CD14-positive monocyte (primary cell): ENCODE measurements at regions not wholly inside any gene's neighbourhood (a gene's known extent, or its start where the extent isn't known, plus 50 kb on each side); places are given as distances from the start of the nearest gene placed in this dataset.

ENCODE experiments used
- DNase-seq, 3 donors: peaks; one replicate each; pipeline ENCODE4 v3.0.0-alpha.2; 2011 to 2022
- H2AFZ ChIP-seq: 2 replicates; pipeline ENCODE4 v1.6.0; 2012; ENCODE audit warnings: mild to moderate bottlenecking, low read depth, low read length, inconsistent platforms; ENCODE audit not compliant: insufficient read depth, poor library complexity, severe bottlenecking
- H3K27ac ChIP-seq, 2 donors: 1 replicate in 1 of 2; 2 replicates in 1 of 2; pipeline ENCODE4 v1.5.1; 2012 to 2013; ENCODE audit warnings: low read length in 2 of 2, control low read depth in 1 of 2, inconsistent platforms in 1 of 2, low read depth in 1 of 2, mild to moderate bottlenecking in 1 of 2
- H3K27me3 ChIP-seq, 2 donors: one replicate each; pipeline versions ENCODE4 v1.6.0 to v1.6.1; 2011 to 2013; ENCODE audit warnings: low read length in 2 of 2; ENCODE audit not compliant: control insufficient read depth in 2 of 2, insufficient read depth in 2 of 2
- H3K36me3 ChIP-seq, 2 donors: replicated peaks in 1 of 2; 1 replicate in 1 of 2; 2 replicates in 1 of 2; pipeline versions ENCODE4 v1.5.1 to v1.6.1; 2012 to 2013; ENCODE audit warnings: low read length in 2 of 2, control low read depth in 1 of 2, inconsistent platforms in 1 of 2, mild to moderate bottlenecking in 1 of 2; ENCODE audit not compliant: insufficient read depth in 2 of 2, control insufficient read depth in 1 of 2
- H3K4me1 ChIP-seq, 2 donors: 1 replicate in 1 of 2; 2 replicates in 1 of 2; pipeline versions ENCODE4 v1.5.1 to v1.6.1; 2012 to 2013; ENCODE audit warnings: low read length in 2 of 2, control low read depth in 1 of 2, inconsistent platforms in 1 of 2, mild to moderate bottlenecking in 1 of 2, moderate library complexity in 1 of 2; ENCODE audit not compliant: insufficient read depth in 2 of 2, control insufficient read depth in 1 of 2
- H3K4me2 ChIP-seq: replicated peaks from 2 replicates; pipeline ENCODE3; 2012; ENCODE audit warnings: low read length, moderate library complexity, mild to moderate bottlenecking; ENCODE audit not compliant: poor library complexity, severe bottlenecking; ENCODE audit errors: extremely low read depth
- H3K4me3 ChIP-seq, 3 experiments: fragments of 200-600 bp in 1 of 3; sonication (generic) in 1 of 3; replicated peaks in 1 of 3; 1 replicate in 2 of 3; 2 replicates in 1 of 3; pipeline ENCODE4 v1.5.1; 2011 to 2013; ENCODE audit warnings: low read length in 3 of 3, mild to moderate bottlenecking in 3 of 3, control low read depth in 2 of 3, low read depth in 2 of 3, inconsistent platforms in 1 of 3, moderate library complexity in 1 of 3
- H3K79me2 ChIP-seq: 2 replicates; pipeline ENCODE4 v1.6.0; 2012; ENCODE audit warnings: mild to moderate bottlenecking, control low read depth, inconsistent platforms, low read length, moderate library complexity; ENCODE audit not compliant: insufficient read depth
- H3K9ac ChIP-seq: 2 replicates; pipeline ENCODE4 v1.6.0; 2017; ENCODE audit warnings: low read length, mild to moderate bottlenecking; ENCODE audit not compliant: insufficient read depth, poor library complexity, severe bottlenecking
- H3K9me3 ChIP-seq, 2 donors: replicated peaks in 1 of 2; 1 replicate in 1 of 2; 2 replicates in 1 of 2; pipeline versions ENCODE4 v1.5.1 to v1.6.1; 2012 to 2013; ENCODE audit warnings: low read length in 2 of 2, control low read depth in 1 of 2; ENCODE audit not compliant: control insufficient read depth in 1 of 2, insufficient read depth in 1 of 2
- H4K20me1 ChIP-seq: 2 replicates; pipeline ENCODE4 v1.6.0; 2012; ENCODE audit warnings: mild to moderate bottlenecking, low read length, control low read depth, moderate library complexity; ENCODE audit not compliant: insufficient read depth
- H3K27ac Mint-ChIP-seq, 7 donors: one replicate each; pipeline ENCODE4 v1.8.0; 2020; ENCODE audit warnings: mild to moderate bottlenecking in 7 of 7, mixed read lengths in 7 of 7, moderate library complexity in 6 of 7, inconsistent platforms in 2 of 7
- H3K27me3 Mint-ChIP-seq, 3 donors: one replicate each; pipeline ENCODE4 v1.8.0; 2021 to 2022; ENCODE audit warnings: low read depth in 3 of 3, mild to moderate bottlenecking in 3 of 3, mixed read lengths in 3 of 3, moderate library complexity in 3 of 3, inconsistent platforms in 1 of 3
- H3K36me3 Mint-ChIP-seq, 2 donors: one replicate each; pipeline ENCODE4 v1.8.0; 2020; ENCODE audit warnings: mixed read lengths in 2 of 2, inconsistent platforms in 1 of 2, mild to moderate bottlenecking in 1 of 2
- H3K4me1 Mint-ChIP-seq: one replicate; pipeline ENCODE4 v1.8.0; 2020; ENCODE audit warnings: mild to moderate bottlenecking, mixed read lengths
- H3K4me3 Mint-ChIP-seq, 2 donors: one replicate each; pipeline ENCODE4 v1.8.0; 2020; ENCODE audit warnings: mild to moderate bottlenecking in 2 of 2, mixed read lengths in 2 of 2, moderate library complexity in 1 of 2
- H3K9me3 Mint-ChIP-seq, 7 donors: one replicate each; pipeline ENCODE4 v1.8.0; 2020 to 2022; ENCODE audit warnings: mixed read lengths in 7 of 7, mild to moderate bottlenecking in 6 of 7, moderate library complexity in 6 of 7, inconsistent platforms in 2 of 7
- WGBS: methylation state at CpG from one replicate; pipeline ENCODE4 v1.1.5; 2013; ENCODE audit warnings: missing lambda C conversion rate; ENCODE audit not compliant: insufficient coverage; 5-methylcytosine and 5-hydroxymethylcytosine counted together
- intact Hi-C, 2 donors: fragments of 100-400 bp; cut with micrococcal nuclease; formaldehyde crosslinking; loops; one replicate each; pipeline versions ENCODE4 v1.15.0 to v1.15.1; 2023
- TF ChIP-seq, protein P1 (sequence below): fragments of 200-600 bp; IDR thresholded peaks from one replicate; pipeline ENCODE4 v1.8.0; 2022; ENCODE audit warnings: antibody characterized with exemption, mild to moderate bottlenecking

DNA sequence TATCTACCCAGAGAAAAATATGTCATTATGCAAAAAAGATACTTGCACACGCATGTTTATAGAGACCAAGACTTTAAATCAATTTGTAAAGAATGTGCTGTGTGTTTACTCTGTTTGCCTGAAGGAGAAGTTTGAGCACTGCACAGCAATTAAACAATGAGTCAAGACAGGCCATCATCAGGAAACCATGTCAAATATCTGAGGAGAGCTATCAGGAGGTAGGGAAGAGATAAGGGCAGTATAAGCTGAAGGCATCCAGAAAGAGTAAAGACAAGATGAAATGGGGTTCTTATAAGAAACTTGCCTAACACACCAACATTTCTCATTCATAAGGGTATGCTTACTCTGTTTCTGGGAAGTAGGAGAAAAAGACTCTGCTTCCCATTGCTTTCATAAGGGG is 405.8 kb upstream of the PTGER4 start:
- no peak overlapping the region for H3K4me3 Mint-ChIP-seq
- Histone ChIP-seq H3K9me3 (no peaks in the 10 kb centered on the region), H3K36me3 (no peaks in the 10 kb centered on the region), H3K27ac (no peak overlapping the region), H3K79me2 (no peaks in the 10 kb centered on the region), H2AFZ (no peak overlapping the region), H3K4me3 (no peak overlapping the region), H3K4me1 (no peaks in the 10 kb centered on the region), H3K27me3 (no peaks in the 10 kb centered on the region), H4K20me1 (no peaks in the 10 kb centered on the region), H3K9ac (no peak overlapping the region), H3K4me2 (no peak overlapping the region)
- WGBS = no CpG with 5 or more reads among the region's 1 CpG
- H3K27ac Mint-ChIP-seq = no peak overlapping the region
- H3K36me3 Mint-ChIP-seq = no peaks in the 10 kb centered on the region
- H3K4me1 Mint-ChIP-seq = peaks cover 11% of the 10 kb centered on the region
- intact Hi-C loops = no loop called here
- H3K9me3 Mint-ChIP-seq = peaks cover 0 to 2% (median 0%) of the 10 kb centered on the region in 7 donors
- no peaks in the 10 kb centered on the region for H3K27me3 Mint-ChIP-seq
- TF ChIP-seq, protein P1, sequence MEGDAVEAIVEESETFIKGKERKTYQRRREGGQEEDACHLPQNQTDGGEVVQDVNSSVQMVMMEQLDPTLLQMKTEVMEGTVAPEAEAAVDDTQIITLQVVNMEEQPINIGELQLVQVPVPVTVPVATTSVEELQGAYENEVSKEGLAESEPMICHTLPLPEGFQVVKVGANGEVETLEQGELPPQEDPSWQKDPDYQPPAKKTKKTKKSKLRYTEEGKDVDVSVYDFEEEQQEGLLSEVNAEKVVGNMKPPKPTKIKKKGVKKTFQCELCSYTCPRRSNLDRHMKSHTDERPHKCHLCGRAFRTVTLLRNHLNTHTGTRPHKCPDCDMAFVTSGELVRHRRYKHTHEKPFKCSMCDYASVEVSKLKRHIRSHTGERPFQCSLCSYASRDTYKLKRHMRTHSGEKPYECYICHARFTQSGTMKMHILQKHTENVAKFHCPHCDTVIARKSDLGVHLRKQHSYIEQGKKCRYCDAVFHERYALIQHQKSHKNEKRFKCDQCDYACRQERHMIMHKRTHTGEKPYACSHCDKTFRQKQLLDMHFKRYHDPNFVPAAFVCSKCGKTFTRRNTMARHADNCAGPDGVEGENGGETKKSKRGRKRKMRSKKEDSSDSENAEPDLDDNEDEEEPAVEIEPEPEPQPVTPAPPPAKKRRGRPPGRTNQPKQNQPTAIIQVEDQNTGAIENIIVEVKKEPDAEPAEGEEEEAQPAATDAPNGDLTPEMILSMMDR = no peak
- no peak for DNase-seq

DNA sequence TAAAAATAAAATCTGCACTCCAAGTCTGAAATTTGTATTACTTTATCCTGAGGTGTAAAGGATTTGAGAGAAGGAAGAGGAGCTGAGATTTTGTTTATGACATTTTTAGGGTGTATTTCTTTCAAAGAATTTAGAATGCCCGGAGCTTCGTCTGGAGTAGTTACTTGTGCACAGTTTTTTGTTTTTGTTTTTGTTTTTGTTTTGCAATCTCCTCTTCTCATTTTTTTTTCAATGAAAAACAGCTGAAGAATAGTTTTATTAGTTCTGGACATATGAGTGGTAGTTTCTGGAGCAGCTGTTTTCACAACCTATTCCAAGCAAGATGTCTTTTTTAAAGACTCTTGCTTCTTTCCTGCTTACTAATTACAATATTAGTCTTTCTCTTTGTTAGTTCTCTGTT is 408.2 kb upstream of the PTGER4 start:
- H3K4me3 Mint-ChIP-seq = no peak overlapping the region
- H3K4me2 ChIP-seq = no peak overlapping the region

More for the DNA sequence above, 408.2 kb upstream of the PTGER4 start:
- Histone ChIP-seq H3K36me3 (no peaks in the 10 kb centered on the region), H3K79me2 (no peaks in the 10 kb centered on the region), H3K4me1 (no peaks in the 10 kb centered on the region), H4K20me1 (no peaks in the 10 kb centered on the region), H3K27ac (no peak overlapping the region), H2AFZ (no peak overlapping the region), H3K9ac (no peak overlapping the region), H3K27me3 (no peaks in the 10 kb centered on the region), H3K4me3 (no peak overlapping the region), H3K9me3 (no peaks in the 10 kb centered on the region)
- Mint-ChIP-seq H3K9me3 (peaks cover 0 to 2% (median 0%) of the 10 kb centered on the region in 7 donors), H3K27ac (no peak overlapping the region), H3K27me3 (no peaks in the 10 kb centered on the region), H3K36me3 (no peaks in the 10 kb centered on the region), H3K4me1 (peaks cover 5% of the 10 kb centered on the region)
- no peak for DNase-seq
- WGBS = no CpG with 5 or more reads among the region's 2 CpGs
- intact Hi-C loops = no loop called here
- TF ChIP-seq, protein P1 = no peak
